Thyroid gland (tissue), 4 donors: ENCODE measurements at regions not wholly inside any gene's neighbourhood (a gene's known extent, or its start where the extent isn't known, plus 50 kb on each side); places are given as distances from the start of the nearest gene placed in this dataset.

ENCODE experiments used
- POLR2A ChIP-seq, 2 donors: fragments of 450-650 bp; IDR thresholded peaks; one replicate each; pipeline ENCODE4 v1.6.1; 2017; ENCODE audit warnings: antibody characterized with exemption in 2 of 2, mild to moderate bottlenecking in 2 of 2, moderate library complexity in 1 of 2
- TF ChIP-seq, protein P1 (sequence below), 6 experiments: fragments of 200-600 bp in 3 of 6; fragments of 450-650 bp in 3 of 6; sonication (generic) in 3 of 6; IDR thresholded peaks; one replicate each; pipeline ENCODE4 v1.5.1; 2016 to 2019; ENCODE audit warnings: antibody characterized with exemption in 6 of 6, mild to moderate bottlenecking in 2 of 6, inconsistent platforms in 1 of 6, moderate library complexity in 1 of 6

DNA sequence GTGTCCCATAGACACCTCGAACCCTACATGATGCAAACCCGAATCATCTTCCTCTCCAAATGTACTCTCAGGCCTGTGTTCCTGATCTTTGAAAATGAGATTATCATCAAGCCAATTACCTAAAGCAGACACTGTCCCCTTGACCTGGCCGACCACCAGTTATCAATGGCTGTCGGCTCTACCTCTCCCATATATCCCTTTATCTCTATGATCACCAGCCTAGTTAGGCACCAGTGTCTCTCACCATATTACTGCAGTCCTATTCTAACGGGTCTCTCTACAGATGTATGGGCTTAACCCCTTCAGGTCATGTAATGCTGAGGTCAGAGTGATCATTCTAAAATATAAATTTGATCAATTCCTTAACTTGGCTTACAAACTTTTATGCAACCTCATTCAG is 234.9 kb upstream of the MARCKS start:
- TF ChIP-seq, protein P1, sequence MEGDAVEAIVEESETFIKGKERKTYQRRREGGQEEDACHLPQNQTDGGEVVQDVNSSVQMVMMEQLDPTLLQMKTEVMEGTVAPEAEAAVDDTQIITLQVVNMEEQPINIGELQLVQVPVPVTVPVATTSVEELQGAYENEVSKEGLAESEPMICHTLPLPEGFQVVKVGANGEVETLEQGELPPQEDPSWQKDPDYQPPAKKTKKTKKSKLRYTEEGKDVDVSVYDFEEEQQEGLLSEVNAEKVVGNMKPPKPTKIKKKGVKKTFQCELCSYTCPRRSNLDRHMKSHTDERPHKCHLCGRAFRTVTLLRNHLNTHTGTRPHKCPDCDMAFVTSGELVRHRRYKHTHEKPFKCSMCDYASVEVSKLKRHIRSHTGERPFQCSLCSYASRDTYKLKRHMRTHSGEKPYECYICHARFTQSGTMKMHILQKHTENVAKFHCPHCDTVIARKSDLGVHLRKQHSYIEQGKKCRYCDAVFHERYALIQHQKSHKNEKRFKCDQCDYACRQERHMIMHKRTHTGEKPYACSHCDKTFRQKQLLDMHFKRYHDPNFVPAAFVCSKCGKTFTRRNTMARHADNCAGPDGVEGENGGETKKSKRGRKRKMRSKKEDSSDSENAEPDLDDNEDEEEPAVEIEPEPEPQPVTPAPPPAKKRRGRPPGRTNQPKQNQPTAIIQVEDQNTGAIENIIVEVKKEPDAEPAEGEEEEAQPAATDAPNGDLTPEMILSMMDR (IDR thresholded peaks at IDR 0.05): no peak
- no peak for TF ChIP-seq POLR2A (IDR thresholded peaks at IDR 0.05)
